ENCODE measurements at regions not wholly inside any gene's neighbourhood (a gene's known extent, or its start where the extent isn't known, plus 50 kb on each side); places are given as distances from the start of the nearest gene placed in this dataset.
"Not testable (repeated sequence)": the region's sequence is repeated elsewhere in the genome, so short reads cannot be mapped to it uniquely, and the experiment has no call there.

DNA sequence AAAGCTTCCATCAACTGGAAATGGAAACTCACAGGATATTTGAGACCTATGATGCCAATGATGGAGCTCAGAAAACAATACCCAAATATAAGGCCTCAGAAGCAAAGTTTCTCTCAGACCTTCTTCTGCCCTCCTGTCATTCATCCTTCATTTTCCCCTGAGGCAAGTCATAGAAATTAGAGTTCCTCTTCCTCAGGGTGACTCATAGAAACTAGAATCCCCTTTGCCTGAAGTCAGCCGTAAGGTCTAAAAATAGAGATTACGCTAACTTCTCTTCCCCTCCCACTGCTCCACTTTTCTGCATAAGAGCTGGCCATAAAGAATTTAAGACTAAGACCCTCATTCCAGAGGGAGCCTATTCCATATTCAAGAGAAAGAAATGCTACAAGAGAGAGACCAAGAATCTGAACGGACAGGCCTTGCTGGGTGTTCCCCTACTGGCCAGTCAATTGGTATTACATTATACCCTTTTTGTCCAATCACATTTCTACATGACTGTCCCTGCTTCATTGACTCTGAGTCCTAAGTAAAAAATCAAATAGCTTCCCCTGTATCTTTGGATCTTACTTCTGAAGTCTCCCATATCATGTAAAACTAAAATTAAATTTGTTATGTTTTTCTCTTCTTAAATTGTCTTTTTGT, 994.9 kb downstream of the ADGRL2 start:
- no peak for FAIRE-seq
- DNase-seq (ENCODE audit: low spot score): no peak

DNA sequence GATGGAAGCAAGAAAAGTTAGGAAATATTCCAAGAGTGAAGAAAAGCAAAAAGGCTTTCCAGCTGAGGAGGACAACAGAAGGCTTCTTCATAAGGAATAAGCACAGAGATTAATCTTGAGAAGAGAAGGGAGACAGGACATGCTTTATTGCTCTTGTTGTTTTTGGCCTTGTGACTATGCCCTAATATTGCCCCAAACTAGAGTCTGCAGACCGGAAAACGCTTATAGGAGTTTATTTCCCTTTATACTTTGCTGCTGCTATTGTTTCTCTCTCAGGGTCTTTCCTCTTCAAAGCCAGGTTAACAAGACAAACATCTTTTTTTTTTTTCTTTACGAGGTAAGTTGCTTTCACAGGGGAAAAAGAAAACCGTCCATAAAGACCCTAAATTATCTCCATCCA, 991.4 kb downstream of the ADGRL2 start:
- DNase-seq (ENCODE audit: low spot score) (no peak), FAIRE-seq (no peak)

- FAIRE-seq (no peak), DNase-seq (ENCODE audit: low spot score) (no peak)
Observed at GRCh38 chr1:82790556-82790955, 989.8 kb downstream of the ADGRL2 start.

DNA sequence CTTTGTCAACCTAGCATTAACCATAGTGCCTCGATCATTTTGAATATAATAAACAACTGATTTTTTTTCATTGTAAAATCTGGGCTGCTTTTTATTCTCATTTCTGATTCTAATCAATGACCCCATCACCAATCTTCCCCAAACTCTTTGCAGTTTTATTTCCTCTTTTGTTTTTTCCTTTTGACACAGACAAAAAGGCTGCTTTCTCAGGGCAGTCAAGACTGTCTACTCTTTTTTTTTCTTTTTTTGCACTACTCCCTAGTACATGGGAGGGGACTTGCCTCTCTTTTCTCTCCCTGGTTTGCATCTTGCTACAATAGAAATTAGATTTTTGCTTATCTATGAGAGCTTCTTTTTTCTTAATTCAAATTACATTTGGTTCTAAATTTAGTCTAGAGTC, 987.9 kb downstream of the ADGRL2 start:
- DNase-seq (ENCODE audit: low spot score) (no peak), FAIRE-seq (no peak)

- DNase-seq (ENCODE audit: low spot score) (no peak), FAIRE-seq (no peak)
Observed at GRCh38 chr1:82788038-82788437, 987.3 kb downstream of the ADGRL2 start.

- no peak for DNase-seq (ENCODE audit: low spot score)
- no peak for FAIRE-seq
Observed at GRCh38 chr1:82786883-82787282, 986.1 kb downstream of the ADGRL2 start.

GRCh38 chr1:82785268-82785790, 984.6 kb downstream of the ADGRL2 start:
- DNase-seq (ENCODE audit: low spot score) (no peak), FAIRE-seq (no peak)

DNA sequence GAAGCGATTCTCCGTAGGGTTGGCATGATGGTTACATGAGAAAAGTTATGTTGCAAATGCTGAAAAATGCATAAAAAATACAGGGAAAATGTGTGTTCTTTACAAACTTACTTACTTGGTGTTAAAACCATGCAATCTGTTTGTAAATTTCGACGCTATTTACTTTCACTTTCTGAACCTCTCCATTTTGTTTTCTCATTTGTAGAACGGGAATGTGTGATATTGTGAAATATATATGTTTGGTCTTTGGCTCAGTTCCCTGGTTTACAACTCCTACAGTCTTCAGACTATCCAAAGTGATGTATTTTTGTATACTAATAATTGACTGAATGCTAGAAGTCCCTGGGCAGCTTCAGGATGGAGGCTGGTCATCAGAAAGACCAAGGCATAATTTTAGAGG, 982.3 kb downstream of the ADGRL2 start:
- DNase-seq (ENCODE audit: low spot score) (no peak), FAIRE-seq (no peak)

DNA sequence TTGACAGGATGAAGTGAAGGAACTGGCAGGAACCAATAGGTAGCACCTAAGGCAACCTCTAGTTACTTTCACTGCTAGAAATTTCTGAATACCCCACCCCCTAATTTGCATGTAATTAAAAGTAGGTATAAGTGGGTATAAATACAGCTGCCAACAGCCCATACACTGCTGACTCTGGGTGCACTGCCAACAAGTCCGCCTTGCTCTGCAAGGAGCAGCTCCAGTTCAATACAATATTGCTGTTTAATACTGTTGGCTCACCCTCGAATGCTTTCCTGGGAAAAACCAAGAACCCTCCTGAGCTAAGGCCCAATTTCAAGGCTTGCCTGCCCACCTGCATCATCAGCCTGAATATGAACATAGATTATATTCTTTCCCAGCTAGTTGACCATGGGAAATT, 981.9 kb downstream of the ADGRL2 start:
- no peak for FAIRE-seq

DNA sequence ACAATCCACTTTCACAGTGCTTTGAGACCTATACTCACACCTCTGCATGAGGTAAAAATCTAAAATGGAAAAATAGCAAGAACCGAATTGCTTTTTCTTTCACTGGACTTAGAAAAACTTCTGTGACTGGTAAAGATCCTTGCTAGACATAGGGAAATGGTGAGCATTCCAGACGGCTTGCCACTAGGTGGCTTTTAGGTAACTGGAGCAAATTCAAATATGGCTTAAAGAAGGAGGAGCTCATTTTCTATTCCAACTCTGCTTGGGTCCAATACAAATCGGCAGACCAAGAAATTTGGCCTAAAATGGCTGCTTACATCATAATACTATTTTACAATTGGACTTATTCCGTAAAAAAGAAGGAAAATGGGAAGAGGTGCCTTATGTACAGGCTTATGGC, 977.9 kb downstream of the ADGRL2 start:
- no peak for DNase-seq (ENCODE audit: low spot score)
- FAIRE-seq: no peak

More for the DNA sequence above, 981.9 kb downstream of the ADGRL2 start:
- DNase-seq (ENCODE audit: low spot score): no peak

- FAIRE-seq (no peak), DNase-seq (ENCODE audit: low spot score) (no peak)
Observed at GRCh38 chr1:82777240-82777639, 976.5 kb downstream of the ADGRL2 start.

DNA sequence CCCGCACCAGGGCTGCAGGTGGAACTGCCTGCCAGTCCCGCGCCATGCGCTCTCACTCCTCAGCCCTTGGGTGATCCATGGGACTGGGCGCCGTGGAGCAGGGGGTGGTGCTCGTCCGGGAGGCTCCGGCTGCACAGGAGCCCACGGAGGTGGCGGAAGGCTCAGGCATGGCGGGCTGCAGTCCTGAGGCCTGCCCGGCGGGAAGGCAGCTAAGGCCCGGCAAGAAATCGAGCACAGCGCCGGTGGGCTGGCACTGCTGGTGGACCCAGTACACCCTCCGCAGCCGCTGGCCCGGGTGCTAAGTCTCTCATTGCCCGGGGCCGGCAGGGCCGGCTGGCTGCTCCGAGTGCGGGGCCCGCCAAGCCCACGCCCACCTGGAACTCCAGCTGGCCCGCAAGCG, 976.0 kb downstream of the ADGRL2 start:
- FAIRE-seq; DNase-seq (ENCODE audit: low spot score): not testable (repeated sequence)

DNA sequence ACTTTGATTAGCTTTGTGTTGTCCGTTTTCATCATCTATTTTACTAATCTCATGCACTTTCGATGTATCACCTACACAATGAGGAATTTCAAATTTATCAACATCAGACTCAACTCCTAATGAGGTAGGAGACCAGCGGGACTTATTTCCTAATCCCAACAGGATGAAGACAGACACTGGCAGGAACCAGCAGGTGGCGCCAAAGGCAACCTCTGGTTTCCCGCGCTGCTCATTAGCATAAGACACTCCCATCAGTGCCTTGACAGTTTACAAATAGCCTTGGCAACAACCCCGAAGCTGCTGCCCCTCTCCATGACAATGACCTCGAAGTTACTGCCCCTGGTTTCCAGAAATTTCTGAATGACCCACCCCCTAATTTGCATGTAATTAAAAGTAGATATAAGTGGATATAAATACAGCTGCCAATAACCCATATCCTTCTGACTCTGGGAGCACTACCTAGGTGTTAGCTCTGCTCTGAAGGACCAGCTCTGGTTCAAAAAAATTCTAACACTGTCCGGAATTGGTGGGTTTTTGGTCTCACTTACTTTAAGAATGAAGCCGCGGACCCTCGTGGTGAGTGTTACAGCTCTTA, 974.8 kb downstream of the ADGRL2 start:
- DNase-seq (ENCODE audit: low spot score) (no peak), FAIRE-seq (no peak)

GRCh38 chr1:82762829-82763532, 962.2 kb downstream of the ADGRL2 start:
- DNase-seq (ENCODE audit: low spot score): no peak
- no peak for FAIRE-seq

GRCh38 chr1:82759035-82759434, 958.3 kb downstream of the ADGRL2 start:
- no peak for DNase-seq (ENCODE audit: low spot score)
- FAIRE-seq: no peak

- no peak for DNase-seq (ENCODE audit: low spot score)
- FAIRE-seq: no peak
Observed at GRCh38 chr1:82755671-82756070, 954.9 kb downstream of the ADGRL2 start.

- DNase-seq (ENCODE audit: low spot score) (no peak), FAIRE-seq (no peak)
Observed at GRCh38 chr1:82755191-82755590, 954.5 kb downstream of the ADGRL2 start.

GRCh38 chr1:82752046-82752445, 951.3 kb downstream of the ADGRL2 start:
- no peak for DNase-seq (ENCODE audit: low spot score)
- FAIRE-seq: no peak

GRCh38 chr1:82733645-82734044, 932.9 kb downstream of the ADGRL2 start:
- no peak for FAIRE-seq
- no peak for DNase-seq (ENCODE audit: low spot score)

- FAIRE-seq: no peak
- DNase-seq (ENCODE audit: low spot score): no peak
Observed at GRCh38 chr1:82731216-82731615, 930.5 kb downstream of the ADGRL2 start.

DNA sequence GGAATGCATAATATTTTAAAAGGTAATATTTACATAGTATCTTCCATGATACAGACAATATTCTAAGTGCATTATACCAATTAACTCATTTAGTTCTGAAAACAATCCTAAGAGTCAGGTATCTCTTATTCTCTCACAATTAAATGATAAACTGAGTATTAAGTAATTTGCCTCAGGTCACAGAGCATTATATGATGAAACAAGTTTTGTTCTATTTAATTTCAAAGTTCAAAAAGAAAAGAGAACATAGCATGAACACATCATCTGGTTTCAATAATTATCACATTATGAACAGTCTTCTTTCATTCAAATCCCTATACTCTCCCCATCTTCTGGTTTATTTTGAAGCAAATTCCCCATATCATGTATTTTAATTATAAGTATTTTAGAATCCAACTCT, 927.5 kb downstream of the ADGRL2 start:
- FAIRE-seq (no peak), DNase-seq (ENCODE audit: low spot score) (no peak)

GRCh38 chr1:82724246-82724645, 923.5 kb downstream of the ADGRL2 start:
- FAIRE-seq (no peak), DNase-seq (ENCODE audit: low spot score) (no peak)

GRCh38 chr1:82722608-82723007, 921.9 kb downstream of the ADGRL2 start:
- DNase-seq (ENCODE audit: low spot score) (no peak), FAIRE-seq (no peak)
